ENCODE measurements at regions not wholly inside any gene's neighbourhood (a gene's known extent, or its start where the extent isn't known, plus 50 kb on each side); places are given as distances from the start of the nearest gene placed in this dataset.

- Histone ChIP-seq H3K79me2 (ENCODE audit: insufficient read depth, low read length) (no peaks in the 10 kb centered on the region), H3K4me1 (ENCODE audit: insufficient read depth, low read length) (no peaks in the 10 kb centered on the region), H3K27me3 (ENCODE audit: control insufficient read depth in 1 of 2, insufficient read depth in 2 of 2, low read length in 2 of 2) (no peaks in the 10 kb centered on the region), H3K9me3 (ENCODE audit: low read length) (no peaks in the 10 kb centered on the region), H3K4me3 (replicated peaks in 1 of 3; ENCODE audit: insufficient read depth in 1 of 3, low read depth in 2 of 3, low read length in 3 of 3) (no peak overlapping the region), H3K36me3 (replicated peaks in 1 of 2; ENCODE audit: control insufficient read depth in 1 of 2, insufficient read depth in 2 of 2, low read length in 2 of 2) (no peaks in the 10 kb centered on the region), H4K20me1 (ENCODE audit: insufficient read depth, low read length) (no peaks in the 10 kb centered on the region), H3K9ac (ENCODE audit: insufficient read depth, low read depth, low read length) (no peak overlapping the region), H3K27ac (ENCODE audit: extremely low read length, insufficient read depth, low read length) (no peak overlapping the region), H3K4me2 (ENCODE audit: low read depth, low read length) (no peak overlapping the region), H2AFZ (ENCODE audit: low read length) (no peak overlapping the region)
- in situ Hi-C loops (cut with HindIII; ENCODE audit: extremely low pct_ligation_motif_present, low pct_unique_long_range_greater_than_20kb) (no loop called here), intact Hi-C loops (cut with micrococcal nuclease; ENCODE audit: unreplicated experiment) (no loop called here)
- no TSS peak for BruUV-seq (replicated peaks)
- no peak for DNase-seq (ENCODE audit: low spot score)
- ChIA-PET CTCF (ENCODE audit: low intra/inter-chr PET ratio, low total read pairs) (no interaction called here), POLR2A (no interaction called here)
- no peak for ATAC-seq
- 27% methylated on average over 7 of the region's 7 CpGs for WGBS (ENCODE audit: low lambda C conversion rate)
- FAIRE-seq = no peak
- TF ChIP-seq CREM (IDR thresholded peaks at IDR 0.05) = no peak
- no peak for TF ChIP-seq CREM (CRISPR knock-in tag; IDR thresholded peaks at IDR 0.05)
- no peak for TF ChIP-seq RFXANK (CRISPR knock-in tag; IDR thresholded peaks at IDR 0.05)
- no peak for TF ChIP-seq GTF2F1 (IDR thresholded peaks at IDR 0.05; ENCODE audit: low read length)
- no peak for TF ChIP-seq ZNF75D (CRISPR knock-in tag; IDR thresholded peaks at IDR 0.05; ENCODE audit: borderline replicate concordance)
- no peak for TF ChIP-seq ZNF253 (CRISPR knock-in tag; IDR thresholded peaks at IDR 0.05; ENCODE audit: borderline replicate concordance)
- no peak for TF ChIP-seq TEF (CRISPR knock-in tag; IDR thresholded peaks at IDR 0.05)
- no peak for TF ChIP-seq ZNF792 (CRISPR knock-in tag; IDR thresholded peaks at IDR 0.05)
- TF ChIP-seq RNF219 (CRISPR knock-in tag; IDR thresholded peaks at IDR 0.05) = no peak
These were observed 144.5 kb upstream of the FNDC3A start for GRCh38 chr13:48831248-48831647.

Data from HepG2 (cell line).